ENCODE measurements at regions not wholly inside any gene's neighbourhood (a gene's known extent, or its start where the extent isn't known, plus 50 kb on each side); places are given as distances from the start of the nearest gene placed in this dataset.

- no peak for TF ChIP-seq PATZ1 (tag by site-specific recombination; IDR thresholded peaks at IDR 0.05)
- TF ChIP-seq ZNF776 (tag by site-specific recombination; IDR thresholded peaks at IDR 0.05; ENCODE audit: borderline replicate concordance) = no peak
- TF ChIP-seq, protein P1, sequence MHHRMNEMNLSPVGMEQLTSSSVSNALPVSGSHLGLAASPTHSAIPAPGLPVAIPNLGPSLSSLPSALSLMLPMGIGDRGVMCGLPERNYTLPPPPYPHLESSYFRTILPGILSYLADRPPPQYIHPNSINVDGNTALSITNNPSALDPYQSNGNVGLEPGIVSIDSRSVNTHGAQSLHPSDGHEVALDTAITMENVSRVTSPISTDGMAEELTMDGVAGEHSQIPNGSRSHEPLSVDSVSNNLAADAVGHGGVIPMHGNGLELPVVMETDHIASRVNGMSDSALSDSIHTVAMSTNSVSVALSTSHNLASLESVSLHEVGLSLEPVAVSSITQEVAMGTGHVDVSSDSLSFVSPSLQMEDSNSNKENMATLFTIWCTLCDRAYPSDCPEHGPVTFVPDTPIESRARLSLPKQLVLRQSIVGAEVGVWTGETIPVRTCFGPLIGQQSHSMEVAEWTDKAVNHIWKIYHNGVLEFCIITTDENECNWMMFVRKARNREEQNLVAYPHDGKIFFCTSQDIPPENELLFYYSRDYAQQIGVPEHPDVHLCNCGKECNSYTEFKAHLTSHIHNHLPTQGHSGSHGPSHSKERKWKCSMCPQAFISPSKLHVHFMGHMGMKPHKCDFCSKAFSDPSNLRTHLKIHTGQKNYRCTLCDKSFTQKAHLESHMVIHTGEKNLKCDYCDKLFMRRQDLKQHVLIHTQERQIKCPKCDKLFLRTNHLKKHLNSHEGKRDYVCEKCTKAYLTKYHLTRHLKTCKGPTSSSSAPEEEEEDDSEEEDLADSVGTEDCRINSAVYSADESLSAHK (tag by site-specific recombination; IDR thresholded peaks at IDR 0.05) = peak; percentile 65; the same call in 1 of the 2 replicates
- TF ChIP-seq, protein P2, sequence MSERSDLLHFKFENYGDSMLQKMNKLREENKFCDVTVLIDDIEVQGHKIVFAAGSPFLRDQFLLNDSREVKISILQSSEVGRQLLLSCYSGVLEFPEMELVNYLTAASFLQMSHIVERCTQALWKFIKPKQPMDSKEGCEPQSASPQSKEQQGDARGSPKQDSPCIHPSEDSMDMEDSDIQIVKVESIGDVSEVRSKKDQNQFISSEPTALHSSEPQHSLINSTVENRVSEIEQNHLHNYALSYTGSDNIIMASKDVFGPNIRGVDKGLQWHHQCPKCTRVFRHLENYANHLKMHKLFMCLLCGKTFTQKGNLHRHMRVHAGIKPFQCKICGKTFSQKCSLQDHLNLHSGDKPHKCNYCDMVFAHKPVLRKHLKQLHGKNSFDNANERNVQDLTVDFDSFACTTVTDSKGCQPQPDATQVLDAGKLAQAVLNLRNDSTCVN (tag by site-specific recombination; optimal IDR thresholded peaks at IDR 0.05) = no peak
- TF ChIP-seq ZNF792 (tag by site-specific recombination; IDR thresholded peaks at IDR 0.05) = no peak
- no peak for TF ChIP-seq ZNF24 (tag by site-specific recombination; IDR thresholded peaks at IDR 0.05)
- TF ChIP-seq ZXDB (tag by site-specific recombination; IDR thresholded peaks at IDR 0.05) = peak; percentile 36; the same call in 1 of the 2 replicates
- TF ChIP-seq SP3 (tag by site-specific recombination; IDR thresholded peaks at IDR 0.05) = no peak
- TF ChIP-seq, protein P3, sequence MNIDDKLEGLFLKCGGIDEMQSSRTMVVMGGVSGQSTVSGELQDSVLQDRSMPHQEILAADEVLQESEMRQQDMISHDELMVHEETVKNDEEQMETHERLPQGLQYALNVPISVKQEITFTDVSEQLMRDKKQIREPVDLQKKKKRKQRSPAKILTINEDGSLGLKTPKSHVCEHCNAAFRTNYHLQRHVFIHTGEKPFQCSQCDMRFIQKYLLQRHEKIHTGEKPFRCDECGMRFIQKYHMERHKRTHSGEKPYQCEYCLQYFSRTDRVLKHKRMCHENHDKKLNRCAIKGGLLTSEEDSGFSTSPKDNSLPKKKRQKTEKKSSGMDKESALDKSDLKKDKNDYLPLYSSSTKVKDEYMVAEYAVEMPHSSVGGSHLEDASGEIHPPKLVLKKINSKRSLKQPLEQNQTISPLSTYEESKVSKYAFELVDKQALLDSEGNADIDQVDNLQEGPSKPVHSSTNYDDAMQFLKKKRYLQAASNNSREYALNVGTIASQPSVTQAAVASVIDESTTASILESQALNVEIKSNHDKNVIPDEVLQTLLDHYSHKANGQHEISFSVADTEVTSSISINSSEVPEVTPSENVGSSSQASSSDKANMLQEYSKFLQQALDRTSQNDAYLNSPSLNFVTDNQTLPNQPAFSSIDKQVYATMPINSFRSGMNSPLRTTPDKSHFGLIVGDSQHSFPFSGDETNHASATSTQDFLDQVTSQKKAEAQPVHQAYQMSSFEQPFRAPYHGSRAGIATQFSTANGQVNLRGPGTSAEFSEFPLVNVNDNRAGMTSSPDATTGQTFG (tag by site-specific recombination; IDR thresholded peaks at IDR 0.05; ENCODE audit: borderline replicate concordance) = no peak
- TF ChIP-seq ZSCAN23 (tag by site-specific recombination; IDR thresholded peaks at IDR 0.05) = no peak
- TF ChIP-seq ZNF350 (tag by site-specific recombination; IDR thresholded peaks at IDR 0.05) = no peak
- TF ChIP-seq ZNF610 (tag by site-specific recombination; IDR thresholded peaks at IDR 0.05; ENCODE audit: borderline replicate concordance) = no peak
- no peak for TF ChIP-seq ZNF140 (tag by site-specific recombination; IDR thresholded peaks at IDR 0.05)
- TF ChIP-seq ZNF843 (tag by site-specific recombination; IDR thresholded peaks at IDR 0.05) = peak; percentile 90
- TF ChIP-seq, protein P4, sequence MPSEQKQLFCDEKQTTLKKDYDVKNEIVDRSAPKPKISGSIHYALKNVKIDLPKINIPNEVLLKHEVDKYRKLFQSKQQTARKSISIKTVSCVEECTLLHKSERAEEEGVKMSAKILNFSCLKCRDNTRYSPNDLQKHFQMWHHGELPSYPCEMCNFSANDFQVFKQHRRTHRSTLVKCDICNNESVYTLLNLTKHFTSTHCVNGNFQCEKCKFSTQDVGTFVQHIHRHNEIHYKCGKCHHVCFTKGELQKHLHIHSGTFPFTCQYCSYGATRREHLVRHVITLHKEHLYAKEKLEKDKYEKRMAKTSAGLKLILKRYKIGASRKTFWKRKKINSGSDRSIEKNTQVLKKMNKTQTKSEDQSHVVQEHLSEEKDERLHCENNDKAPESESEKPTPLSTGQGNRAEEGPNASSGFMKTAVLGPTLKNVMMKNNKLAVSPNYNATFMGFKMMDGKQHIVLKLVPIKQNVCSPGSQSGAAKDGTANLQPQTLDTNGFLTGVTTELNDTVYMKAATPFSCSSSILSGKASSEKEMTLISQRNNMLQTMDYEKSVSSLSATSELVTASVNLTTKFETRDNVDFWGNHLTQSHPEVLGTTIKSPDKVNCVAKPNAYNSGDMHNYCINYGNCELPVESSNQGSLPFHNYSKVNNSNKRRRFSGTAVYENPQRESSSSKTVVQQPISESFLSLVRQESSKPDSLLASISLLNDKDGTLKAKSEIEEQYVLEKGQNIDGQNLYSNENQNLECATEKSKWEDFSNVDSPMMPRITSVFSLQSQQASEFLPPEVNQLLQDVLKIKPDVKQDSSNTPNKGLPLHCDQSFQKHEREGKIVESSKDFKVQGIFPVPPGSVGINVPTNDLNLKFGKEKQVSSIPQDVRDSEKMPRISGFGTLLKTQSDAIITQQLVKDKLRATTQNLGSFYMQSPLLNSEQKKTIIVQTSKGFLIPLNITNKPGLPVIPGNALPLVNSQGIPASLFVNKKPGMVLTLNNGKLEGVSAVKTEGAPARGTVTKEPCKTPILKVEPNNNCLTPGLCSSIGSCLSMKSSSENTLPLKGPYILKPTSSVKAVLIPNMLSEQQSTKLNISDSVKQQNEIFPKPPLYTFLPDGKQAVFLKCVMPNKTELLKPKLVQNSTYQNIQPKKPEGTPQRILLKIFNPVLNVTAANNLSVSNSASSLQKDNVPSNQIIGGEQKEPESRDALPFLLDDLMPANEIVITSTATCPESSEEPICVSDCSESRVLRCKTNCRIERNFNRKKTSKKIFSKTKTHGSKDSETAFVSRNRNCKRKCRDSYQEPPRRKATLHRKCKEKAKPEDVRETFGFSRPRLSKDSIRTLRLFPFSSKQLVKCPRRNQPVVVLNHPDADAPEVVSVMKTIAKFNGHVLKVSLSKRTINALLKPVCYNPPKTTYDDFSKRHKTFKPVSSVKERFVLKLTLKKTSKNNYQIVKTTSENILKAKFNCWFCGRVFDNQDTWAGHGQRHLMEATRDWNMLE (tag by site-specific recombination; conservative IDR thresholded peaks at IDR 0.05; ENCODE audit: low read depth) = no peak
- TF ChIP-seq ZNF785 (tag by site-specific recombination; IDR thresholded peaks at IDR 0.05) = no peak
- TF ChIP-seq, protein P5, sequence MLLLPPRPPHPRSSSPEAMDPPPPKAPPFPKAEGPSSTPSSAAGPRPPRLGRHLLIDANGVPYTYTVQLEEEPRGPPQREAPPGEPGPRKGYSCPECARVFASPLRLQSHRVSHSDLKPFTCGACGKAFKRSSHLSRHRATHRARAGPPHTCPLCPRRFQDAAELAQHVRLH (tag by site-specific recombination; IDR thresholded peaks at IDR 0.05) = 0 out of 2 replicates have a peak, but pooled peaks have one; percentile 36
- TF ChIP-seq ZNF629 (tag by site-specific recombination; IDR thresholded peaks at IDR 0.05) = no peak
- TF ChIP-seq ZNF138 (tag by site-specific recombination; IDR thresholded peaks at IDR 0.05; ENCODE audit: borderline replicate concordance) = no peak
- TF ChIP-seq ZNF132 (tag by site-specific recombination; IDR thresholded peaks at IDR 0.05; ENCODE audit: borderline replicate concordance) = no peak
- TF ChIP-seq ZBTB48 (tag by site-specific recombination; IDR thresholded peaks at IDR 0.05) = no peak
- TF ChIP-seq BCL6B (tag by site-specific recombination; IDR thresholded peaks at IDR 0.05) = no peak
- no peak for TF ChIP-seq ZNF37A (tag by site-specific recombination; IDR thresholded peaks at IDR 0.05)
- TF ChIP-seq ZNF202 (tag by site-specific recombination; IDR thresholded peaks at IDR 0.05; ENCODE audit: borderline replicate concordance) = no peak
- no peak for TF ChIP-seq KLF7 (tag by site-specific recombination; IDR thresholded peaks at IDR 0.05; ENCODE audit: borderline replicate concordance)
- no peak for TF ChIP-seq ZIC2 (tag by site-specific recombination; IDR thresholded peaks at IDR 0.05)
These were observed 119.0 kb upstream of the OBI1 start (continued) for GRCh38 chr13:78777976-78778375.
